AG09309 (cell line): ENCODE measurements at regions not wholly inside any gene's neighbourhood (a gene's known extent, or its start where the extent isn't known, plus 50 kb on each side); places are given as distances from the start of the nearest gene placed in this dataset.

Source experiments
- DNase-seq: peaks from one replicate; pipeline ENCODE4 v3.0.0-alpha.2; 2010; ENCODE audit warnings: low read depth
- H3K4me3 ChIP-seq: 2 replicates; pipeline ENCODE4 v1.5.1; 2011; ENCODE audit warnings: mild to moderate bottlenecking, low read depth, low read length, moderate library complexity; ENCODE audit not compliant: control insufficient read depth
- TF ChIP-seq, protein P1 (sequence below): IDR thresholded peaks from 2 replicates; pipeline ENCODE4 v1.5.1; 2011; ENCODE audit warnings: mild to moderate bottlenecking, low read depth, low read length, inconsistent platforms; ENCODE audit not compliant: insufficient read depth, control insufficient read depth; ENCODE audit errors: missing control alignments

DNA sequence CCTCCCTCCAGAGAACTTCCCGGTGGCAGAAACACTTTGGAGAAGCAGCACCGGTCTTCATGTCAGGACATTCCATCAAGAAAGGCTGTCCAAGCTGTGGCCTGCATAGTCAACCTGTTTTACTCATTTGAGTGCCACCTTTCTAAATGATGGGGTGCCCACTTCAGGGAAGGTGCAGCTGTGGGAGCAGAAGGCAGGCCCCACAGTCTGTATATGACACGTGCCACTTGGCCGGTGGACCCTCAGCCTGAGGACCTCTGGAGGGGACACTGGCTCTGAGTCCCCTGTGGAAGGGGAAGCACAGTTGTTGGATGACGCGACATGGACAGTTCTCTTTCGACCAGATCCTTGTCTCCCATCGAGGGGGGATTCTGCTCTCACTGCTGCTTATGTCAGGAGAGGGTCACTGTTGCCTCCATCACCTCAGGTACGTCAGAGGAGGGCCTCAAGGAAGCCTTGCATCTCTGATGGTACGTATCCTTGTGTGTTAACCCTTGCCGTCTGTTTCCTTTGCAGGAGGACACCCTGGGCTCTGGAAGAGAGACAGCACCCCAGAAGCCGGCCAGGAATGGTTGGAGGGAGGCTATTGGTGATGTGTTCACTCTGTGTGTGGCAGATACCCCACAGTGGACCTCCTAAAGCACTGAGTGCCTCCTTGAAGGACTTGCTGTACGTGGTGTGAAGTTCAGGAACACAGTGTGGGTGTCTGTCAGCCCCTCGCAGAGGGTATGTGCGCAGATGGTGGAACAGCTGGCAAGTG, 132.1 kb upstream of the RTL1 start:
- no peak for DNase-seq
- TF ChIP-seq, protein P1, sequence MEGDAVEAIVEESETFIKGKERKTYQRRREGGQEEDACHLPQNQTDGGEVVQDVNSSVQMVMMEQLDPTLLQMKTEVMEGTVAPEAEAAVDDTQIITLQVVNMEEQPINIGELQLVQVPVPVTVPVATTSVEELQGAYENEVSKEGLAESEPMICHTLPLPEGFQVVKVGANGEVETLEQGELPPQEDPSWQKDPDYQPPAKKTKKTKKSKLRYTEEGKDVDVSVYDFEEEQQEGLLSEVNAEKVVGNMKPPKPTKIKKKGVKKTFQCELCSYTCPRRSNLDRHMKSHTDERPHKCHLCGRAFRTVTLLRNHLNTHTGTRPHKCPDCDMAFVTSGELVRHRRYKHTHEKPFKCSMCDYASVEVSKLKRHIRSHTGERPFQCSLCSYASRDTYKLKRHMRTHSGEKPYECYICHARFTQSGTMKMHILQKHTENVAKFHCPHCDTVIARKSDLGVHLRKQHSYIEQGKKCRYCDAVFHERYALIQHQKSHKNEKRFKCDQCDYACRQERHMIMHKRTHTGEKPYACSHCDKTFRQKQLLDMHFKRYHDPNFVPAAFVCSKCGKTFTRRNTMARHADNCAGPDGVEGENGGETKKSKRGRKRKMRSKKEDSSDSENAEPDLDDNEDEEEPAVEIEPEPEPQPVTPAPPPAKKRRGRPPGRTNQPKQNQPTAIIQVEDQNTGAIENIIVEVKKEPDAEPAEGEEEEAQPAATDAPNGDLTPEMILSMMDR, result no peak
- H3K4me3 ChIP-seq, result no peak overlapping the region

DNA sequence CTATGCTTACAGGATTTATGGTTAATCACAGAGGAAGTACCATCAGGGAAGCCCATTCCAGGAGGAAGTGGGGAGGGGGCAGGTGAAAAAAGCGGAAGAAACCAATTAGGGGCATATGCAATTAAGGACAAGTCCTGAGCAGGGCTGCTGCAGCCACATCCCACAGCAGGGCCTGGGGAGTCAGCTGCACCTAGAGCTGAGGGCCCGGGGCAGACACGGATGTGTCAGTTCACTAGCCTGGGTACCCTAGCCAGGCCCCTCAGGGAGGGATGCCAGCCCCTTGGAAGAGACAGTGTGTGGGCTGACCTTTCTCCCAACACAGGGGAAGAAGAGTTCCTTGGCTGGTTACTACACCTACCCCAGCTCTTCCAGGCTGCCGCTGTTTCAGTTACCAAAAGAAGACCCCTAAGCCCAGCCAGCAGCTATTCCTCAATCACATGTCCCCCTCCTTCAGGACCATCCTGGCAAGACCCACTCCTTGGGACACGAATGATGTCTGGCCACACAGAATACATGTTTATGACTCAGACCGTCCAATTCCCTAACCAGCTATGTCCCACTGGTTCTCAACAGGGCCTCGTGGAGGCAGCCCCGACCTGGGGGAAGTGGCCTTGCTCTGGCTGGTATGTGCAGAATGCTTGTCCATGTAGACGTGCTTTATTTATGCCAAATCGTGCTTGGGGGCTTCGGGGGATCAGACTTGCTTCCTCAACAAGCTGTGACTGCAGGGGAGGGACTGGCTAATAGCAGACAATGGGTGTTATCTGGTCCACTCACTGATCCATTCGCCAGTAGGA, 133.7 kb upstream of the RTL1 start:
- no peak overlapping the region for H3K4me3 ChIP-seq
- DNase-seq, result no peak
- TF ChIP-seq, protein P1, result no peak

DNA sequence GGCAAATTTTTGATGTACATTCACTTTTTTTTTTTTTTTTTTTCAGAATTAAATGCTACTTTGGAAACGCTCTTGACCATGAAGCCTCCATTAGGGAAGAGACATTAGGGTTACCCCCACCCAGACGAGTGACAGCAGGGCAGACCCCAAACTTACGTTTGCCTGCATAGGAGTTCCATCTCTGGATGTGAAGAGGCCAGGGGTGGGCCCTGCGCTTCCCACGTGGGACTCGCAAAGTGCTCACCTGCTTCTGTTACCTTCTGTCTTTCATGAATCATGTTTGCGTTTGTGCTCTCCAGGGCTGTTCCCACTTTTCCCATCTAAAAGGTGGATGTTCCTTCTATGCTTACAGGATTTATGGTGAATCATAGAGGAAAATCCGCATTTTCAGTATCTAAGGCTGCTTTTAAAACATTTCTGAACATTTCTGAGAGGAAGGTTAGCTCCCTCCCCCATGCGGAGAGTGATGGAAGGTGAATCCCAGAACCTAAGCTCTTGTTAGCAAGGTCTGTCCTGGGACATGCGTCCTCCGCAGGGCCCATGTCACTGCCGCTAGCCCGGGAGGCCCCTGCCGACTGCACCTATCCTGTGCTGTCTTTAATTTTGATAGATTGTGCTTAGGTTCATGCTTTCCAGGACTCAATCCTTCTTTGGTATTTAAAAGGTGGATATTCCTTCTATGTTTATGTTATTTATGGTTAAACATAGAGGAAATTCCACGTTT, 135.7 kb upstream of the RTL1 start:
- no peak overlapping the region for H3K4me3 ChIP-seq
- TF ChIP-seq, protein P1, result no peak
- no peak for DNase-seq

DNA sequence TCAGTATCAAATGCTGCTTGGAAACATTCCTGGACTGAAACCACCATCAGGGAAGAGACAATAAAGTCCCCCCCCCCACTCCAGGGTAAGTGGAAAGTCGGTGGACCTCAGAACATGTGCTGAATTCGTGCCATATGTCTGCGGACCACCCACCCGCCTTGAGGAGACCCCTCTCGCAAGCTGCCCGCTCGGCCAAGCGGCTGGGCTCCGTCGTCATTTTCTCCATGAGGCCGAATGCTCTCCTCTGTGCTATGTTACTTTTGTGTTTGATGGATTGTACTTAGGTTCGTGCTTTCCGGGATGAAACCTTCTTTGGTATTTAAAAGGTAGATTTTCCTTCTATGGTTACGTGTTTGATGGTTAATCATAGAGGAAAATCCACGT, 136.2 kb upstream of the RTL1 start:
- no peak for DNase-seq
- H3K4me3 ChIP-seq, result no peak overlapping the region
- TF ChIP-seq, protein P1, result no peak

DNA sequence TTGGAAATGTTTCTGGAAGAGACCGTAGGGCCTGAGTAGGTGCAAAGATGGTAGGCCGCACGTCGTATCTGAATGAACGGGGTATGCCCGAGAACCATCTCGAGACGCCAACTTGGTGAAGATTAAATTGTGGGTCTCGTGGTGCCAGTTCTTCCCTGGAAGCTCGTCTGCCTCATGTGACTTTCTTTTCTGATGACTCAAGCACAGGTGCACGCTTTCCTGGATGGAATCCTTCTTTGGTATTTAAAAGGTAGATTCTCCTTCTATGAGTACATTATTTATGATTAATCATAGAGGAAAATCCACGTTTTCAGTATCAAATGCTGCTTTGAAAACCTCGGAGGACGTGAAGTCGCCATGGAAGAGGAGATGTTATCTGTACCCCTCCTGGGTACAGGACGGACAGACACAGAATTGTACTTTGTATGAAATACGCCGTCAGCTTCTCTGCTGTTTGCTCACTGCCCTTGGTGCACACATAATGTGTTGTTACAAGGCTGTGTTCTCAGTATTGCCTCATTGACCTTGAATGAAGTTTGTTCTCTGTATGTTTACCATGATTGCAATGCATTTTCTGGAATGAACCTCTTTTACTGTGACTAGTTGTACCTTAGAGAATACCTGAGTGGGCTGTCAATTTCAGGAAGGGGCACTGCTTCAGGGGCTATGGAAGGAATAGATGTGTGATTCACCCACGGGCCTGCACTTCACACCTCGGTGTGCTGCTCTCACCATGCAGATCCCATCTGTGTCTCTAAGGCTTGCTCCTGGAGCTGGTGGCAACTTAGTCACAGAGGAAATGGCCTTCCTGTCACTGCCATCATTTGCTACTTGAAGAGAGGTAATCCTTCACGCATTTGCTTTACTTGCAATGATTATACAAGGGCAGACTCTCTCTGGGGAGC, 137.3 kb upstream of the RTL1 start:
- no peak overlapping the region for H3K4me3 ChIP-seq
- TF ChIP-seq, protein P1, result no peak
- DNase-seq, result no peak

DNA sequence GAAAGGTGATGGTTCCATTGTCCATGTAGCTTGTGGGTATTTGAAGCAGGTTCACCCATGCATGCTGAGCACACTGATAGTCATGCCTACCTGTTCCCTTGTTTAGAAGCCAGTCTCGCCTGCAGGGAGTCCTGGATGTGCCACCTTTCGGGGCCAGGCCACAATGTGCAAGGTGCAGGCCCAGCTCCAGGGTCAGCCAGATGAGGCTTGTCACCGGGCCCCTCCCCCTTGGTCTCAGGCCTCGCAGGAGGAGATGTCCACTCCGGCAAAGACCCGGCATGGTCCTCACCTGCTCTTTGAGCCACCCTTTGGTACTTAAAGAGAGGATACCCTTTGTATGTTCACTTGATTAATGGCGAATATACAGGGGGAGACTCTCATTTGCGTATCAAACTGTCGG, 140.4 kb upstream of the RTL1 start:
- no peak for DNase-seq
- H3K4me3 ChIP-seq, result no peak overlapping the region
- TF ChIP-seq, protein P1, result no peak
